Hematopoietic multipotent progenitor cell treated with erythropoietin and hydrocortisone succinate and interleukin-3 and kit ligand, for 6 days (in vitro differentiated cells): ENCODE measurements at regions not wholly inside any gene's neighbourhood (a gene's known extent, or its start where the extent isn't known, plus 50 kb on each side); places are given as distances from the start of the nearest gene placed in this dataset.
A peak's percentile ranks its signal among the peaks of the same experiment; 100 is the strongest.
"Not testable (repeated sequence)": the region's sequence is repeated elsewhere in the genome, so short reads cannot be mapped to it uniquely, and the experiment has no call there.

ENCODE experiments used
- DNase-seq: peaks from one replicate; pipeline ENCODE4 v3.0.0-alpha.2; 2015

DNA sequence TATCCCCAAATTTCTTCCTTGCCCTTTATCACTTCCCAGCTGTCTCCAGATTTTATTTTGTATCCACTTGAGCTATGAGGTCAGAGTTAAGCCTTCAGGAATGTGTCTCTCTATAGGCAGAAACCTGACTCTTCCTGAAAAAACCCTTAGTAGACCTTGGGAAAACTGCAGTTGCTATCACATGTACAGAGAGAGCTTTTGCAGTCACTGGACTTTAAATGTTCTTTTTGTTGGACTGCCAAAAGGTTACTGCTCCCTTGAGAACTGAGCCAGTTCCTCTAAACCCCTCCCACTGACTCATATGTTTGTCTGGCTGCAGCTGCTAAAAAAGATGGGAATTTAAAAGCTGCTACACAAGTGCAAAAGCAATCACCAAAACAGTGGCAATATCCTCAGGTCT lies 169.1 kb upstream of the CCDC54 start:
- DNase-seq, result no peak

DNA sequence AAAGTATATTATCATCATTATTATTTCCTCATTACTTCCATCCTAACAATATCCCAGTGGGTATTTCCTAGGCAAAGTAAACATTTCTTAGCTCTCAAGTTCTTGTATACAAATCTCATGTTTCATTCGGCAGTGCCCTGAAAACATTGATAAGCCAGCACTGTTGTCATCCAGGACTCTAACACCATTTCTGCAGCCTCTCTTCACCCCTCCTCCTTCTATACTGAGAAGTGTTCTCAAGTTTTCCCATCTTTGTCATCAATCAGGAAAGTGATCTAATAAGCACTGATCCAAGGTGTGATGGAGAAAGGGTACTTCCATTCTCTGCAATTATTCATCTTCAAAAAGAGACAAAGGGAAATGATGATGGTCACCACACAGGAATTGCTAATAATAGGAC lies 168.4 kb upstream of the CCDC54 start:
- no peak for DNase-seq

DNA sequence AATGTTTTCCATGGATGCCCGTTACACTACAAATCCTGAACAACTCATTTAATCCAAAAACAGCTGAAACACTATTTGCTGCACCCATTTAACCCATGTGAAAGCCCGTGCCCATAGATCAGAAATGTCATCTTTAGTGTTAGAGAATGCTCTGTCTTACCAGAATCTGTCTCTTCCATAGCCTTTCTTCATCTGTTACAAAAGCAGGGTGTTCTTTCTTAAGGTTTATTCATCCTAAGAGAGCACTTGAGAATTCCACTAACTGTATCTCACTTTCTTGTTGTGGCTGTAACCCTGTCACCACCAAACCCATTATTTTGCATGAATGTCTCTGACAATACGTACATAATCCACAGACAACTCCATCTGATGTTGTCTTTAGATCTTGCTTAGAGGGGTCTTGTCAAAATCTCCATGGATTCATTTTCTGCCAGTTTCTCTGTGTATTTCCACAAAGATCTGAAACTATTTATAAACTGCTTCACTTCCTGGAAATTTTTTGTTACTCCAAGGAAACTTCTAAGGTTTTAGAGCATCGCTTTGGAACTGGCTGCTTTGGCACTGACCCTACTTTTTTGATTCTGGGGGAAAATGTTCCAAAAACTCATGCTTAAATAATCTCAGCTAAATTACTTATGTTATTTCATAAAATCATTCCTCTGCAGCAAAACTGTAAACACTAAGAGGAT lies 167.8 kb upstream of the CCDC54 start:
- DNase-seq, result no peak

DNA sequence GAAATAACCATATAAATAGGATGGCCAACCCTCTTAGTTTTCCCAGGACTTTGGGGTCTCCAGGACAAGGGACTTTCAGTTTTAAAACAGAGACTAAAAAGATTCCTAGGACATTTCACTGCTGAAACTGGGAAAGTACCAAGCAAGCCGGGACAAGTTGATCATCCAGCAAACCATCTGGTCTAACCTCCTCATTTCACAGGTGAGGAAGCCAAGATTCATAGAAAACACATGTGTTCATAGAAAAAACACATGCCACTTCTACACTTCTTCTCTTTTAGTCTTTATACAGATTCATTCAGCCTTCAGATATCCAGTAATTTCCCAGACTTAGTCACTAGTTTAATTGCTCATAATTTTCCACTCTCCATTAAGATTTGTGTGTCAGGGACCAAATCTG lies 165.6 kb upstream of the CCDC54 start:
- DNase-seq, result no peak

DNA sequence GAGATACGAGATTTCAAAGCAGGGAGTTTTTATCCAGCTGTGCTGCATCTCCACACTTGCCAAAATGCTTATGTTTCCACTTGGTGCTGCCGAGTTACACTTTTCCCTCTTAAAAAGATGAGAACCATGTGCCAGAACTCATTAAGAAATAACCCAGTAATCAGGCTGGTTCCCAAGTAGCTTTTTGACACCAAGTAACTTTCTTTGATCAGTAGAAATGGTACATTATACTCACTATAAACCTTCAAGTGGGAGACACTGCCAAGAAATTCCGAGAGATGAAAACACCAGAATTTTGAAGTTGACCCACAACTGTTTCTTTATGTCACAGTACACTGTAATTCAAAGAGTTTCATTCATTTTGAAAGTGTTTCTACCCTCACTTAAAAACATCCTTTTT lies 164.6 kb upstream of the CCDC54 start:
- no peak for DNase-seq

DNA sequence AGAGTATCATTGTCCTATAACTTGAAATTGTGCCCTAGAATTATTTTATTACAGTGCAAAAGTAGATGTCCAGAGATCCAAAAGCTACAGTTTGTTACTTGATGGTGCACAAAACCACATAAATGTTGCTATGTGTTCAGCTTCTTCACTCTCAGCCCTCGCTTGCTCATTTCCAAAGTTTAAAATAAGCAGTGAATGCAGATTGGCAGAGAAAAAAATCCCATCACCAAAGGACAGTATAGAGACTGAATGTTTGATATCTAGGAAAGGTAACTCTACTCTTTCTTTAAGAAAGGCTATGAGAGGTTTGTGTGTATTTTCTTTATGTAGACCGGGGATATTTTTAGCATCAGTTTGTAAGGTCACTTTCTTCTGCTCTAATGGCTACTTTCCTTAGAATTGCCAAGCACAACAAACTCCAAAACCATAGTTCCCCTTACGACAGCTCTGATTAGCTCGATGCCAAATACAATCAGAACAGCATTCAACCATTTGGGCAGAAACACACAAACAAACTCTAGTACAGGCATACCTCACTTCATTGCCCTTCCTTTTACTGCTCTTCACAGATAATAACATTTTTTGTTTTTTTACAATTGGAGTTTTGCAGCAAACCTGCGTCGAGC lies 164.1 kb upstream of the CCDC54 start:
- no peak for DNase-seq

DNA sequence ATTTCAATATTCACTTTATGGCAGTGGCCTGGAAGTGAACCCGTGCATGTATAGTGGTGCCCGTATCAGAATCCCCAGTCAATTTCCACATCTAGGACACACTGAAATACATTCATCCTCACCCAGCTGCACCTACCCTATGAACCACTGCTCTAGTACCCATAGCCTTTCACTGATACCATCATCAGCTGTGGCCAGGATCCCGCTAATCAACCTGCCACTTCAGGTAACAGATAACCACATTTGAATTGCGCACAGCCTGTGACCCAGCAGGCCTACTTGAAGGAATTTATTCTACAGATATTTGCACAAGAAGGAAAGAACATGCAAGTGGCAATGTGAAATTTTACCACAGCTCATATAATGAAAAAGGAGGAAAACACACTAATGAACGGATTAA lies 161.0 kb upstream of the CCDC54 start:
- no peak for DNase-seq

DNA sequence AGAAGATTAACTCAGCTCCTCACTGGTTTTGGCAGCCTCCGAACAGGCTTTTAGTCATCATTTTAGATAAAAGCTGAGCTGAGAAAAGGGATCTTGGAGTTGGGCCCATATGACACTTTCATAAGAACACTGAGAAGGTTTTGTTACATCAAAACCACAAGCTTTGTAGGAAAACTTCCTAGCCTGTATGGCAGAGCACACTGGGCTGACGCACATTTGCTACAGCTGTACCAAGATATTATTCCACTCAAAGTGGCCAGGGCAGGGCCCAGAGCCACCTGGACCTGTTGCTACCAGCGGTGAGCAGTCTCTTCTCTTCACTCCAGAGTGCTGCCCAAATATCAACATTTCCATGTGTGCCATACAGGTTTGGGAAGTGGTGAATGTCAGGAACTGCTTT lies 160.5 kb upstream of the CCDC54 start:
- no peak for DNase-seq

DNA sequence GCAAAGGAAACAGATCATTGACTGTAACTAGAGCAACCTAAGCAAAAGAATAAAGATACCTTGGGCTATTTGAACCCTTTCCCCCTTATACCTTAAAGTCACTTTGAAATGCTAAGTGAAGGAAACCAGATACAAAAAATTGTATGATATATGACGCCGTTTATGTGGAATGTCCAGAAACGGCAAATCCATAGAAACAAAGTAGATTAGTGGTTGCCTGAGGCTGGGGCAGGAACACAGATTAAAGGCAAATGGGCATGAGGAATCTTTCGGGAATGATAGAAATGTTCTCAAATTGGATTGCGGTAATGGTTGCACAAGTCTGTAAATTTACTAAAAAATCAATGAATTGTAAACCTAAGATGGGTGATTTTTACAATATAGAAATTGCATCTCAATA lies 160.1 kb upstream of the CCDC54 start:
- no peak for DNase-seq

DNA sequence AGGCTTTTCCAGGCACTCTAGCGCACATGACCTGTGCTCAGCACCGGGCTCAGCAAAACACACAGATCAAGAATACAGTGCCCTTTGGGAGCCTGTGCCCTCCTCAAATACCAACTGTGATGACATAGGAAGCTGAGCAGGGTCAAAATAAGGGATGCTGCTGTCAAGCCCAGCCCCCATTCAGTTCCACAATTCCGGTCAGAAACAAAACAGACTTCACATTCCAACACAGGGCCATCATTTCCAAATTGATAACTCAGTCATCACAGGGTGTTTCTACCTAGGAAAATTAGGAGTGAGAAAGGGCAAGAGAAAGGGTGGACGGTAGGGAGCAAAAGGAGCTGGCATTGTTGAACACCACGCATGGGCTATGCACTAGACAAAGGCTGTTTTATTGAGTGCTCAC lies 158.4 kb upstream of the CCDC54 start:
- DNase-seq, result no peak

DNA sequence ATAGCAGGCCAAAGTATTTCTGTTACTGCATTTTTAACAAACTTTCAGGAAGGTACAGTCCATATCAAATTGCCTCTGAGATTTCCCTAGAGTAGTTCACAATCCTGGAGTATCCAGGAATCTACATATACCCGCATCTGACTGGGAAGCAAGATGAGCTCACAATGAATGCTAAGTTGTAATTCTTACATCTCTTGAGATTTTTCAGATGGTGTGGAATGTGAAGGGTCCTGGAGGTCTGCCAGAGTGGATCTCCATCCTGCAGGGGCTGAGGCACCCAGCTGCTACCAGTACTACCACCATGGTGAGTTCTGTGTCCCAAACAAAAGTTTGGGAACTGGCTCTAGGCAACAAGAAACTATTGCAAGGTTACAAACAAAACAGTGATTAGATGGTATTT lies 156.7 kb upstream of the CCDC54 start:
- no peak for DNase-seq

DNA sequence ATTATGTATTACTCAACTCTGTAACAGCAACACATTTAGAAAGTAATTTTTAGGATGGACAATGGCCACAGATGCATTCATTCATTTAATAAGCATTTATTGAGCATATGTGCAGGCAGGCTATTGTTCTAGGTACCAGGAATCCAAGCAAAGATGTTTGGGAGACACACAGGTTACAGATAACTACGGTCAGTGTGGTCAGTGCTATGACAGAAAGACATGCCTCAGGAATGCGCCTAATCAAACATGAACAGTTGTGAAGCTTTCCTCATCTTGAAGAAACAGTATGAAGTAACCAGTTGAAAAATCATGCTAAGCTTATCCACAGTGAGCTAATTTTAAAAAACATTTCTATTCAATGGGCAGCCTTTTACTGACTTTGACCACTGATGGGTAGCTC lies 155.4 kb upstream of the CCDC54 start:
- DNase-seq, result no peak

DNA sequence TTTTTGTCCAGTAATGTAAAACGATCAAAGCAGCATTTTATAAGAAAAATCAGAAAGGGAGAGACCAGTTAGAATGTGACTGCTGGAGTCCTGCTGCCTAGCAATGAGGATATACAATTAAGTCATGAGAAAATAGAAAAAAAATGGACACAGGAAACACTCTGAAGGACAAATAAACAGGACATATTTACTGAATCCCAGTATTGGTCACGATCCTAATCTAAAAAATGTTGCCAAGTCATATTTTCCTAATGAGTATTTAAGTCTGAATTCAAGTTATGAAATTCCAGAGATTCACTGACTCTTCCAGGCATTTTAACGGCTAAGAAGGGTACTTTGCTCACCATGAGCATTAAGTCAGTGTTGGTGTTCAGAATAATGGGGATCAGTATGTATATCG lies 154.3 kb upstream of the CCDC54 start:
- no peak for DNase-seq

DNA sequence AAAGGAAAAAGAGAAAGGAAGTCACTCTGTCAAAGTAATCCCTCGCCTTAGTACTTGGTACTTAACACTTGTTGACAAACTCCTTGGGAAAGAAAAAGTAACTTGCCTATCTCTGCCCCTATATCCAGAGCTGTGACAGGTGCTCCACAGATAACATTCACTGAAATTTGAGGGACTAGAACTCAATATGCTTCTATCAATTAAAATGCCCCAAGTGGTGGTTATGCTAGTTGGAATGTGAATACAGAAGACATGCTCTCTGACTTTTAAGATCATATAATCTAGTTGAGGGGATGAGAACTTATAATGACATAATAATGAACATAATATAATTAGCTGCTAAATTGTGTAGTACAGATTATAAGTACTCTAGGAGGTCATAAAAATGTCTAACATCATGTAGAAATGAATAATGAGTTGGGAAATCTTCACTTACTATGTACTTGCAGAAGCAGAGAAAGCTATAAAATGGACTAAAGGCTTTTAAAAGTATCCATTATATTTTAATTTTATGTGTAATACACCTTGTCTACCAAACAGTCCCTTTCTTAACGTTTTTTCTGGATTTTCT lies 153.1 kb upstream of the CCDC54 start:
- DNase-seq, result no peak

DNA sequence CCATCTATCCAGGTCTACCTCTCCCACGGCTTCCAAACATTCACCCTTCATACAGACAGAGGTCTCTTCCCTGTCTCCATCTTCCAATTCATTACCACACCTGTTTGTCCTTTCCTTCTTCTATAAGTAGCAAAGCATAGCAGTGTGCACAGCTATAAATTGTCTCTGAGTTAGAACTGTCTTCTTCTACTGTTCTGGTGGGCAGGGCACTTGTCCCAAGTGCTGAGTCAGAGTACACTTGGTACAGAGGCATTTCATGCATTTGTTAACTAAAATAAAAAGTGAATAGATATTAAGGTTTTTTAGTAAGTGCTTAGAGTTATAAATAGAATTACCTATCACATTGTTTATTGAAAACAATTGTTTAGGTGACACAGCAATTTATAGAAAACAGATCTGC lies 150.1 kb upstream of the CCDC54 start:
- DNase-seq, result no peak

DNA sequence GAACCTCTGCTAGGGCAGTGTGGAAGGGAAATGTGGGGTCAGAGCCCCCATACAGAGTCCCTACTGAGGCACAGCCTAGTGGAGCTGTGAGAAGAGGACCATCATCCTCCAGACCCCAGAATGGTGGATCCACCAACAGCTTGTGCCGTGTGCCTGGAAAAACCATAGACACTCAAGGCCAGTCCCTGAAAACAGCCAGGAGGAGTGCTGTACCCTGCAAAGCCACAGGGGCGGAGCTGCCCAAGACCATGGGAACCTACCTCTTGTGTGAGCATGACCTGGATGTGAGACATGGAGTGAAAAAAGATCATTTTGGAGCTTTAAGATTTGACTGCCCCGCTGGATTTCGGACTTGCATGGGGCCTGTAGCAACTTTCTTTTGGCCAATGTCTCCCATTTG lies 143.4 kb upstream of the CCDC54 start:
- not testable (repeated sequence) for DNase-seq

DNA sequence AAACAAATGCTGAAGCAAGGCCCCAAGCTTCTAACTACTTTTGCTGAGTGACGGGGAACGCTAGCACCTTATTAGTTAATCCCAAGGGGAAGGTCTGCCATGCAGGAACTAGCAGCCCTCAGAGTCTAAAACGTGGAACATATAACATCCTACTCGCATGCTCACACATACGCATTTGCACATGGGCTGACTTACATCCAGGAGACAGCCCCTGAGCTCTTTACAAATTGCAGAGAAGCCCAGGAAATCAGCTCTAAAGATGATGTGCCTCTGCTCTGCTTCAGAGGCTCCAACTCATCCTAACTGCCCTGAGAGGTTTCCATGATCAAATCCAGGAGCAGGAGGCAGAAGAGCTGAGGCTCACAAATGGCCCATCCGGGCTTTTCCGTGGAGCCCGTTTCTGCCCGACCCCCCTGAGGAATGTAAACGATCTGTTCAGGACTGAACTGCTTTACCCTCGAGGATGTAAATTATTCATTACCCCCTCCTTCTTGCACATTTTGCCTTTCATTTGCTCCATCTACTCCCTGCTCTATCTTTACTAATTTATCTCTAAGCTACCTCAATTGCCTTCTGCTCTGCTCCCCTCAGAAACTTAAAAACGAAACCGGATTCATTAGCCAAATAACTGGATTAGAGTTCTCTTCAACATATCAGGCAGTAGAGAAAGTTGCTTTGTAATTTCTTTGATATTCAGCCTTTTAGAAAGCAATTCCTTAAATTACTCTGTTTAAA lies 141.9 kb upstream of the CCDC54 start:
- no peak for DNase-seq

DNA sequence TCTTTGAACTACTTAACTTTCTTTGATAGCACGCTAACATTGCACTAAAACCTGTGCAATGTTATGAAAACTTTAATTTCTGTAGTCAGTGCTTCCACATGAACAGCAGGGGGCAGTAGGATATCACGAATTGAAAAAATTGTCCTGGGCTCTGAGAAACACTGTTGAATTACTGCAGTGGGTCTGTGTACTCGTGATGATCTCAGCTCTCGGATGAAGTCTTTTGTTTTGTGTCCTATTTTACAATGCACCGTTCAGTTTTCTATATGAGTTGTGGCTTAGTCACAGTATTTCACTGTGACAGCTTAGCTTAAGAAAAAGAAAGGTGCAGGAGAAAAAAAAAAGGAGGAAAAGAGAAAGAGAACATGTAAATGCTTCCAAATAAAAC lies 141.3 kb upstream of the CCDC54 start:
- DNase-seq, result peak; percentile 90

DNA sequence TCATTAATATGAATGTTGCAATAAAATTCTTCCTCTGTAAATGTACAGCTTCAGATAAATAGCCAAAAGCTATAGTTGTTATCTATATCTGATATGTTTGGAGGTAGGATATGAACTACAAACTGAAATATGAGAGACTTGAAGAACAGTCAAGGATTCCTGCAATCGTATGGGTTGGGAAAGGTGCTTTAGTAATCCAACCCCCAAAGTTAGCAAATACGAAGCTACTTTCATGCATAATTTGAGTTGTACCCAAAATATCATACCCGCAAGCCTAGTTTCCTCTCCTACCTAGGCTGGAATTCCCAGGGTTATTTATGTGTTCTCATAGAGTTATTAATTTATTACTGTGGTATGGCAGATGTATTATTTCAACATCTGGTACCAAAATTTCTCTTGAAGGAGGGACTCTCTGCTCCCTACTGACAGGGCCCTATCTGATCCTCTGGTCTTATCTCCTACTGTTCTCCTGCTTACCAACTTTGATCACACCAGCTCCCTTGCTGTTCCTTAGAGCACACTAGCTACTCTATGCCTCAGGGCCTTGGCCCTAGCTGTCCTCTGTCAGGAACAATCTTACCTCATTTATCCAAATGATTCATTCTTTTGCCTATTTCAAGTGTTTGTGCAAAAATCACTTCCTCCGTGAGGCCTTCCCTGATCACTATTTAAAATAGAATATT lies 140.4 kb upstream of the CCDC54 start:
- peak; percentile 16 for DNase-seq

DNA sequence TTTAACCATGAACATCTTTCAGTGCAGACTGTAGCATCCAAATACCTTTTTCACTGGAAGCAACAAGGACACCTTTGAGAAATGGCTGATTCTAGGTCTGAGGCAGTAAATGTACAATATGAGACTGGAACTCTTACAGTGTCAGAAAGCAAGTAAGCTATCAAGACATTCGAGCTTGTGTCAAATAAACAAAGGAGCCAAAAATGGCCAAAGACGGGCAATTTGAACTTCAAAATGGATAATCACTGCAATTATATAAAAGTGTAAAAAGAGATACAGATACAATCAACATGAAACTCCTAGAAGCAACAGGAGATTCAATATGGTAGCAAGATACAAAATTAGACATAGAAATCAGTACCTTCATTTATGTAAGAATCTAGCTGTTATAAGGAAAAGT lies 138.5 kb upstream of the CCDC54 start:
- no peak for DNase-seq

DNA sequence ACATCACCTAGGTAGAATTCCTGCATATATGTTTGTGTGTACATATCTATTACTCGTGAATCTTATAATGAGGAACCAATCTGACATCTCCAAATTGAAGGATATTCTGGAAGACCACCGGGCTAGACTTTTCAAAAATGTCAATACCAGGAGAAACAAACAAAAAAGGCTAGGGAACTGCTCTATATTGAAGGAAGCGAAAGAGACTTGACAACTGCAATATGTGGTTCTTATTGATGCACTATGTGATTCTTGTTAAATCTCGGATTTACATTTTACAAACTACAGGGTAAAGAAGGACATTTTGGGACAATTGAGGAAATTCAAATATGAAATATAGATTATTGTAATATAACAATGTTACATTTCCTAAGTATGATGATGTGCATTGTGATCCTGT lies 137.5 kb upstream of the CCDC54 start:
- DNase-seq, result peak; percentile 5

DNA sequence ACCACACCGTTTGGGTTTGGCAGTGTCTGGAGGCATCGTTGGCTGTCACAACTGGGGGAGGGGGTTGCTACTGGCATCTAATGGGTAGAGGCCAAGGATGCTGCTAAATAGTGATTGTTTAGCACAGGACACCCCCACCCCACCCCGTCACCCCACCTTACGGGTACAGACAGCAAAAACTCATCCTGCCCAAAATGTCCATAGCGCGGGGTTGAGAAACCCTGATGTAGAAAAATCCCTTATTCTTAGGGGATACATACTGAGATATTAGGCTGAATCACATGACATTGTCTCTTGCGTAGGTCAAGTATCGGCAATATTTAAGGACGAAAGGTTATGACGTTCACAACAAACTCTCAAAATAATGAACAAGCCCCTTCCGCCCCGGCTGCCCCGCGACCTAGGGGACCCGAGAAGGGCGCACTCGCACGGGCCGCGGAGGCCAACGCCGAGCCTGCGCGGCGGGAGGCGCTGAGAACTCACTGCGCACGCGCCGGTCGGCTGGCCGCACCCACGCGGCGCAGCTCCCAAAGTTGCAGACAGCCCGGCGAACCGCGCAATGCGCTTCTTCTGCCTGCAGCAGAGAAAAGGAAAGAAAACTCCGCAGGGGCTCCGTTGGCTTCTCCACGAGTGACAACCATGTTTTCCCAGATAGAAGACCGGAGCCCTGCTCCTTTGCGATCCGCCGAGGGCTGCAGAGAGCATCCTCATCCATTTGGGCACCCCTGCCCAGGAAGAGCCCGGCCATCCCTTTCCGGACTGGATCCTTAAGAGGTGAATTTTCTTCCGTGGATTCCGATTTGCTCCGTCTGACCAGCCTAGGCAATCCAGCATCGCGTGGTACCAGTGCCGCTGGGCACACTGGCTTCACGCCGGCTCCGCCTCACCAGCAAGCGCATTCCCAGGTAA lies 136.8 kb upstream of the CCDC54 start:
- DNase-seq, result peak; percentile 86
